HG03457 (cell line): ENCODE measurements at regions not wholly inside any gene's neighbourhood (a gene's known extent, or its start where the extent isn't known, plus 50 kb on each side); places are given as distances from the start of the nearest gene placed in this dataset.

ENCODE experiments used
- ATAC-seq: cut with Tn5 transposase; IDR thresholded peaks from one replicate; pipeline ENCODE4 v1.9.1; 2021; ENCODE audit warnings: moderate number of reproducible peaks; ENCODE audit not compliant: unreplicated experiment

DNA sequence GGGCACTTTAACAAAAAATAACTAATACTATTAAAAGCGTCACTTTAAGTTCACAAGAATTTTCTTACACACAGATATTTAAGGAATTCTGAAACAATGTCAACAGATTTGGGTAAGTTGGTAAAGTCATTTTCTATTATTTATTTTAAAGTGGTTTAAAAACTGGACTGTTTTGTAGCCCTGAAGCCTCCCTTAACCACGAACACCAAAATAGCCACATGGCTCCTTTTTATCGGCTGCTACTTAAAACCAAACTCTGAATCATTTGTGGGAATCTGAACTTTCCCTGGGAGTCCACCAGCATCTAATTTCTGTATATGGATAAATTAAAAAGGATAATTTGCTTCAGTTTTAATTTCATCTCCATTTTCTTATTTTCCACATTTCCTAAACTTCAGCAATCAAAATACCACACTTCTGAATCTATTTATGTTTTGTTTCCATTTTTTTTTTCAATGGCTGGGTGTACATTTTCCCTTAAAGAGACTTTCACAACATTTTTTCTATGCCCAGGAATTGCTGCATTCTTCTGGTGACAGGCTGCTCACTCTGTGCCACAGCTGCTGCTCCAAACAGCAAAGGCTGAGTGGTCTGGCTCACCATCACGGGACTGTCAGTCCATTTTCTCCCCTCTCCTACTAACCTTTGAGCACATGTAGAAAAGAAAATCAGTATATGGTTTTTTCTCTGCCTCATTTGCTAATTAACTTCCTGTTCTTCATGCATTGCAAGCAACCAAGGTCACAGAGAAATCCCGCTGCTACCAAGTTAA is 255.5 kb upstream of the KCNJ16 start:
- ATAC-seq: no peak

- no peak for ATAC-seq
Observed at GRCh38 chr17:69820876-69821473, 254.1 kb upstream of the KCNJ16 start.

- ATAC-seq: no peak
Observed at GRCh38 chr17:69822314-69822875, 252.6 kb upstream of the KCNJ16 start.

DNA sequence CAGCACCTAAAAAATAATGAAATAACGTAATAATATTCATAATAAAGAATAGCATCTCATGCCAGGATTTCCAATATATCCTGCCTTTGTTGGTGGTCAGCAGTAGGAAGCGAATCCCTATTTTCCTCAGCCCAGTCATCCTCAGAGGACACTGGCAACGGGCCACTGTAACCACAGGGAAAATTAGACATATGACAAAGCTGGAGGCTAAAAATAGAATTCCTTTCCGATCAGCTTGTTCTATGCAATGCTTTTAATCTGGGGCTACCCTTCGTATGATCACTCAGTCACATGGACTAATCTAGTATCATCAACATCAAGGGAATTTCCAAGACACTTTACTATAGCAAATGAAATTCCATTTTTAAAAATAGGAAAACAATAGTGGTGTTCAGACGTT is 246.9 kb upstream of the KCNJ16 start:
- no peak for ATAC-seq

GRCh38 chr17:69834494-69834893 is 240.5 kb upstream of the KCNJ16 start:
- no peak for ATAC-seq

DNA sequence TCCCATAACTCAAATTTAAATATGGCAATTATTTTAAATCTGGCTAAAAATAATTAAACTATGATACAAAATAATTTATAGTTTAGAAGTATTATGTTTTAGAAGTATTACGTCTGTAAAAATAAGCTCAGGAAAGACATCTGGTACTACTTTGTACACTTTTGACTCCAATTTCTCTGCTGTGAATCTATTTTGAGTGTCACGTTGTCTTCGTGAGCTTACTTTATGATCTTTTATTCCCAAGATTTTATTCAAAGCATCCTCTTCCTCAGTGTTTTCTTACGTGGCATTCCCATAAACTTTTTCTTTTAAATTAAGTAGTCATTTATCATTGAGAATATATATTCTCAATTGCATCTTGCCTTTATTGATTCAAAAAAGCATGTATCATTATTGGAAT is 223.3 kb upstream of the KCNJ16 start:
- ATAC-seq: no peak

- ATAC-seq: no peak
Observed at GRCh38 chr17:69853541-69854224, 221.3 kb upstream of the KCNJ16 start.

DNA sequence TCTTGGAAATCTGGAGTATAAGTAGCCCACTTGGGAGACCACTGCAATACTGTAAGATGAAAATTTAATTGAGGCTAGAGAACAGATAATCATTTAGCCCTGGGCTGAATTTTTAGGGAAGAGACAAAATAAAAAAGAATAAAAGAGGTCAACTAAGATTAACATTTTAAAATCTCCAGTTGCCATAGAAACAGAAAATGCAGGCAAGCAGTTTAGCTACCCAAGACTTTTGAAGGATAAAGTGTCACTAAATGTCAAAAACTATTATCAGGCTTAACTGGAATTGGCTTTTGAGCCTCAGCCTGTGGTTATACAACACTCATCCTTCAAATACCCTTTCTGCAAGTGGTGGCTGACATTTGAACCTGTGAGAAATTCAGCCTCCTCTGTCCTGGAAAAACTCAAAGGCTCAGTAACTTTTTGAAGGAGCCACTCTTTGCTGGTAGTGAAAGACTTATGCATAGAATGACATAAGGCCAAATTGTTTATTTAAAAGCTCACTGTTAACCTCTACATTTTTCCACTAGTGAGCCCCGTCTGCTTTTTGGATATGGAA is 220.7 kb upstream of the KCNJ16 start:
- no peak for ATAC-seq

DNA sequence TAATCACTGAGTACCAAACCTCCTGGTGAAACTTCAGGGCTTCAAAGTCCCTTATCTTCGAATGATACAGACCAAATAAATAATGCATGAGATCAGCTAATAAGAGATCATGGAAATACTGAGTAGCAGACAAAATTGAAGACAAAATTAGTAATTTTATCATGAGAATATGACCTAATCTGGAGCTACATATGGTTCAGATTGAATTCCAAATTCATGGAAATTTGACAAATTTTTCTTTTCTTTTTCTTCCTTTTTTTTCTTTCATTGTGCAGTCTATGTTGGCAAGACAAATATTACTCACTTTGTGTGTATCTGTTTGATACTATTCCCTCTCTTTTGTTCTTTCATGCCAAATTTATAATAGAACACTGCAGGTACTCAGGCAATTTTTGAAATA is 218.1 kb upstream of the KCNJ16 start:
- no peak for ATAC-seq

- no peak for ATAC-seq
Observed at GRCh38 chr17:69857412-69857835, 217.6 kb upstream of the KCNJ16 start.

GRCh38 chr17:69858460-69858859 is 216.6 kb upstream of the KCNJ16 start:
- no peak for ATAC-seq

- no peak for ATAC-seq
Observed at GRCh38 chr17:69860142-69860680, 214.8 kb upstream of the KCNJ16 start.

DNA sequence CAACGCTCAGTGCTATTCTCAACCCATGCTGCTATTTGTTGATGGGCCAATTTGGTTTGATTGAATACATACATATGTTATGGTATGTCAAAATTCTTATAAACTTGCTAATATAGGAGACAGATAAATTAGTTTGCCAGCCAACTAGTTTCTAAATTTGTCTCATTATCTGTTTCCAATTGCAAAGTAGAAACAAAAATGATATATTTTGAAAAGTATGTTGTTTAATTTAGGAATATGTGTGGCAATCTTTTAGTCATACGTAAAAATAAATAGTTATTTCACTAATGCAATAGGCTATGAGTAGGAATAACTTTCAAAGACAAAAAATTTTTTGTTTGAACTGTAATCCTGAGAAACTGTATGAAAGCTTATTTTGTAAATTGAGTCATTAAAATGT is 210.6 kb upstream of the KCNJ16 start:
- ATAC-seq: no peak

- peak; percentile 75 for ATAC-seq
Observed at GRCh38 chr17:69869667-69870066, 205.4 kb upstream of the KCNJ16 start.

DNA sequence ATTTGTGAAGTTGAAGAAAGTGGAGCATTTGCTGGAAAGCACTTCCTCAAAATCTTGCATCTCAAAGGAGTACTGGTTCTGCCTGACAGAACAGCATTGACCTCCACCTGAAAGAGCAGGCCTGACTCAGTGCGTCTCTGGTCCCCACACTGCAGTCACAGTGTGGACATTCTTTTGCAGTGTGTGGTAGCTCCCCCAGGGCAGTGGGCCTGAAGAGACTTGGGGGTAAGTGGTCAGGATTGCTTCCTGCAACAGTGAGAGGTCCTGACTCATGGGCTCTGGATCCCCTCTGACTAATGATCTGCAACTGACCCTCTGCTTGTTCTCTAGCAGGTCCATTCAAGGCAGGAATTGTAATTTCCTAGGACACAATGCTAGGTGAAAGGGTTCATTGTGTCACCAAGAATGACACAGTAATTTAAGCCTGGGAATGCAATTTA is 204.9 kb upstream of the KCNJ16 start:
- ATAC-seq: peak; percentile 43

DNA sequence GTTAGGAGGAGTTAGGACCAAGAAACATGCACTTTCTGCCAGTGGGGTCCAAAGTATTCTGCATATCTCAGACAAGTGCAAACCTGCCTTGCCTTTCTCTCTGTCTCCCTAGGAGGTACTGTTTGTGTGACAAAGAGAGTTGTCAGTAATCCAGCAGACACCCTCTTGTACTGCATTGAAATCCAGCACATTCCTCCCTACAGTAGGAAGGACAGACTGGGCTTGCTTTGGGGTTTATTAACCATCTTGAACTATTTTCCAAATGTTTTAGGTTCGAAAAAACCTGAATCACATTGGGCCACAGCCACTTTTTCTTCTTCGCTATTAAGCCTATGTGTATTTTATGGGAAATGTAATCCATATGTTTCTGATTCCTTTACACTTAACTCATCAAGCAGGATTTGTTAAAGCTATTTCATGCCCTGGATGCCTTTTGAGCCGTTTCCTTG is 204.2 kb upstream of the KCNJ16 start:
- ATAC-seq: no peak

GRCh38 chr17:69871318-69871717 is 203.7 kb upstream of the KCNJ16 start:
- ATAC-seq: no peak

- ATAC-seq: no peak
Observed at GRCh38 chr17:69872675-69873262, 202.3 kb upstream of the KCNJ16 start.

DNA sequence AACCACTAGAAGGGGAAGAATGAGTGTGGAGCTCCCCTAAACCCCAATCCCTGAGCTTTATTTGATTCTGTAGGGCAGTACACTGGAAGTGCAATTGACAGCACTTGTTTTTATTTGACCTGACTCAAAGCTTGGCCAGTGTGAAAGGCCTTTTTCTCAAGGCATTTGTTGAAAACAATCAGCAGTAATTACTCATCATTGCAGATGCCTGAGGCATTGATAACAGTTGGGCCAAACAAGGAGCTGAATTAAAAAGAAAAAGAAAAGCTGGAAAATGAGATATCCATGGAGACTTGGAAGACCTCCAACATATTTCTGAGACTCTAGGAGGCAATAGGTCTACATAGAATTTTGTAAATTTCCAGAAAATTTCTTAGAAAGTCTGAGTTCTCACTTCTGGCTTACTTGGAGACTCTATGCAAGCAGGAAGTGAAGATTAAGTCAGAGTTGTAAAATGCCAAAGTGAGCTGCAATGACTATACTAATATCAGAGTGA is 200.8 kb upstream of the KCNJ16 start:
- ATAC-seq: no peak

DNA sequence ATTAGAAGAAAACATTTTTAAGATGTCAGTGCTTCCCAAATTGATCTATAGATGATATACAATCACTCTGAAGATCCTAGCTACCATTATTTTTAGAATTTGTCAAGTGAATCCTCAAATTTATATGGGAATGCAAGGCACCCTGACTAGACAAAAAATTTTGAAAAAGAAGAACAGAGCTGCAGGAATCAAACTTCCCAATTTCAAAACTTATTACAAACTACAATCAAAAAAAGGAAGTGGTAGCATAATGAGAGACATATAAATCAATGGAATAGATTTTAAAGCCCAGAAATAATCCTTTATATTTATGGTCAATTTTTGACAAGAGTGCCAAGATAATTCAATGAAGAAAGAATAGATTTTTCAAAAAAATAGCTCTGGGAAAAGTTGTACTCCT is 198.3 kb upstream of the KCNJ16 start:
- no peak for ATAC-seq

DNA sequence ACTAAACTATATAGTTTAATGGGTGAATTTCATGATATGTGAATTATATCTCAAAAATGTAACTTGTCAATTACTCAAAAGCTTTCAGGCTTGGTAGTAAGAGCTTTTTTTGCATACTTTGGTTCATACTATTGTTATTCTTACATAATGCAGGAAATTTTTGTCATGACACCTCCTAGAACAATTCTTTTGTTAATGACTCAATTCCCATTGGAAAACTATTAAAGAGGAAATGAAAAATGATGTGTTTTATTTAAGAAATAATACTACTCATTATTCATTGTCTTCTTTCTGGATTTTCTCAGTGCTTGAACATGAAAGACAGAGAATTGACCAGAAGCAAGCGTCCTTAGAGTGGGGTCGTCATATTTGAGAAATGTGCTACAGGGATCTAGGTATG is 196.4 kb upstream of the KCNJ16 start:
- no peak for ATAC-seq
